Upper lobe of right lung (tissue), 1 donor: ENCODE measurements at regions not wholly inside any gene's neighbourhood (a gene's known extent, or its start where the extent isn't known, plus 50 kb on each side); places are given as distances from the start of the nearest gene placed in this dataset.

ENCODE experiments used
- ATAC-seq: fragments of 200-7000 bp; cut with Tn5 transposase; one replicate; pipeline ENCODE4 v1.9.1; 2020; ENCODE audit warnings: mild to moderate bottlenecking, moderate library complexity
- DNase-seq: peaks from one replicate; pipeline ENCODE4 v3.0.0-alpha.2; 2020
- H3K27ac ChIP-seq: fragments of 200-600 bp; one replicate; pipeline ENCODE4 v1.8.0; 2022
- H3K27me3 ChIP-seq: fragments of 200-600 bp; one replicate; pipeline ENCODE4 v1.8.0; 2022; ENCODE audit warnings: mild to moderate bottlenecking
- H3K36me3 ChIP-seq: fragments of 200-600 bp; one replicate; pipeline ENCODE4 v1.8.0; 2022
- H3K4me1 ChIP-seq: fragments of 200-600 bp; one replicate; pipeline ENCODE4 v1.8.0; 2022
- H3K4me3 ChIP-seq: fragments of 200-600 bp; one replicate; pipeline ENCODE4 v1.8.0; 2022; ENCODE audit warnings: mild to moderate bottlenecking
- H3K9me3 ChIP-seq: fragments of 200-600 bp; one replicate; pipeline ENCODE4 v1.8.0; 2022
- CTCF ChIP-seq: fragments of 200-600 bp; IDR thresholded peaks from one replicate; pipeline ENCODE4 v1.8.0; 2022; ENCODE audit warnings: antibody characterized with exemption
- intact Hi-C: fragments of 100-400 bp; cut with DNase I; formaldehyde crosslinking; loops from one replicate; pipeline ENCODE4 v1.11.0; 2022
- donor health status: DM: no; HTN: yes; CAD: no; lungs with severe emphysema.

- no peak overlapping the region for H3K4me3 ChIP-seq
- intact Hi-C loops, result no loop called here
- H3K4me1 ChIP-seq, result no peaks in the 10 kb centered on the region
- no peaks in the 10 kb centered on the region for H3K27me3 ChIP-seq
- ATAC-seq (peak; percentile 31), DNase-seq (no peak)
- H3K36me3 ChIP-seq, result no peaks in the 10 kb centered on the region
- H3K27ac ChIP-seq, result no peak overlapping the region
- no peak for TF ChIP-seq CTCF
- no peaks in the 10 kb centered on the region for H3K9me3 ChIP-seq
Observed at GRCh38 chr7:46859963-46860475, 721.9 kb downstream of the TNS3 start.

- intact Hi-C loops, result no loop called here
- no peak for ATAC-seq
Observed at GRCh38 chr7:46855851-46856250, 726.1 kb downstream of the TNS3 start.

GRCh38 chr7:46854958-46855473 is 726.9 kb downstream of the TNS3 start:
- intact Hi-C loops, result no loop called here

More at GRCh38 chr7:46855851-46856250, 726.1 kb downstream of the TNS3 start:
- no peak for TF ChIP-seq CTCF
- H3K36me3 ChIP-seq, result no peaks in the 10 kb centered on the region
- no peaks in the 10 kb centered on the region for H3K4me1 ChIP-seq
- no peaks in the 10 kb centered on the region for H3K9me3 ChIP-seq
- no peaks in the 10 kb centered on the region for H3K27me3 ChIP-seq
- no peak overlapping the region for H3K27ac ChIP-seq
- no peak for DNase-seq
- no peak overlapping the region for H3K4me3 ChIP-seq

GRCh38 chr7:46853451-46853850 is 728.5 kb downstream of the TNS3 start:
- no peaks in the 10 kb centered on the region for H3K36me3 ChIP-seq
- intact Hi-C loops, result no loop called here
- no peak overlapping the region for H3K4me3 ChIP-seq
- ATAC-seq, result no peak
- H3K27me3 ChIP-seq, result no peaks in the 10 kb centered on the region
- H3K27ac ChIP-seq, result no peak overlapping the region
- no peaks in the 10 kb centered on the region for H3K4me1 ChIP-seq
- DNase-seq, result no peak
- TF ChIP-seq CTCF, result no peak
- H3K9me3 ChIP-seq, result no peaks in the 10 kb centered on the region

More at GRCh38 chr7:46854958-46855473, 726.9 kb downstream of the TNS3 start:
- Histone ChIP-seq H3K4me3 (no peak overlapping the region), H3K9me3 (no peaks in the 10 kb centered on the region), H3K27me3 (no peaks in the 10 kb centered on the region), H3K27ac (no peak overlapping the region), H3K4me1 (no peaks in the 10 kb centered on the region), H3K36me3 (no peaks in the 10 kb centered on the region)
- no peak for TF ChIP-seq CTCF
- no peak for DNase-seq
- no peak for ATAC-seq

GRCh38 chr7:46852795-46853194 is 729.1 kb downstream of the TNS3 start:
- intact Hi-C loops, result no loop called here
- DNase-seq (no peak), ATAC-seq (no peak)
- H3K4me3 ChIP-seq, result no peak overlapping the region
- H3K27ac ChIP-seq, result no peak overlapping the region
- no peak for TF ChIP-seq CTCF
- no peaks in the 10 kb centered on the region for H3K36me3 ChIP-seq
- no peaks in the 10 kb centered on the region for H3K4me1 ChIP-seq
- no peaks in the 10 kb centered on the region for H3K9me3 ChIP-seq
- H3K27me3 ChIP-seq, result no peaks in the 10 kb centered on the region
